ENCODE measurements at regions not wholly inside any gene's neighbourhood (a gene's known extent, or its start where the extent isn't known, plus 50 kb on each side); places are given as distances from the start of the nearest gene placed in this dataset.

DNA sequence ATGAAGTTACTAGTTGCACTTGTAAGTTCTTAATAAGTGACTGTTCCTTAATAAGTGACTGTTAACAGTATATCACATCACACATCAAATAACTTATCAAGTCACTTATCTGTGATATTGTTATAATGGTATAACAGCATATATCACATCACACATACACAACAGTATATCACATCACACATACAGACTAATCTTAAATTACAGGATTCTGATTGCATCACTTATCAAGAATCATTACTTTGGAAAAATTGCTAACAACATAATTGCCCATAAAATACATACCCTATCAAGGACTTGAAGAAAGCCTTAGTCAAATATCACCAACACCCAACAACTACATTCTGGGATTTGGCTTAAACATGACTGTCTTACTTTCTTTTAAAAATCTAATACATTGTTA is 813.5 kb downstream of the LTN1 start:
- no peak overlapping the region for H3K4me3 ChIP-seq (ENCODE audit: low read length)
- H3K36me3 ChIP-seq (ENCODE audit: control insufficient read depth, insufficient read depth, low read length): no peaks in the 10 kb centered on the region
- no peaks in the 10 kb centered on the region for H3K27me3 Mint-ChIP-seq (ENCODE audit: insufficient read depth)
- peaks cover 41% of the 10 kb centered on the region for H3K9me3 Mint-ChIP-seq
- H3K27ac ChIP-seq (ENCODE audit: low read depth, low read length): no peak overlapping the region
- no peak overlapping the region for H3K27ac Mint-ChIP-seq
- H3K4me3 Mint-ChIP-seq: no peak overlapping the region
- H3K27me3 ChIP-seq (ENCODE audit: control insufficient read depth, insufficient read depth, low read length, poor library complexity, severe bottlenecking): no peaks in the 10 kb centered on the region
- H3K4me1 ChIP-seq (ENCODE audit: control insufficient read depth, insufficient read depth, low read length): no peaks in the 10 kb centered on the region
- H3K9ac ChIP-seq (ENCODE audit: extremely low read depth, low read length, poor library complexity, severe bottlenecking): no peak overlapping the region
- TF ChIP-seq, protein P1, sequence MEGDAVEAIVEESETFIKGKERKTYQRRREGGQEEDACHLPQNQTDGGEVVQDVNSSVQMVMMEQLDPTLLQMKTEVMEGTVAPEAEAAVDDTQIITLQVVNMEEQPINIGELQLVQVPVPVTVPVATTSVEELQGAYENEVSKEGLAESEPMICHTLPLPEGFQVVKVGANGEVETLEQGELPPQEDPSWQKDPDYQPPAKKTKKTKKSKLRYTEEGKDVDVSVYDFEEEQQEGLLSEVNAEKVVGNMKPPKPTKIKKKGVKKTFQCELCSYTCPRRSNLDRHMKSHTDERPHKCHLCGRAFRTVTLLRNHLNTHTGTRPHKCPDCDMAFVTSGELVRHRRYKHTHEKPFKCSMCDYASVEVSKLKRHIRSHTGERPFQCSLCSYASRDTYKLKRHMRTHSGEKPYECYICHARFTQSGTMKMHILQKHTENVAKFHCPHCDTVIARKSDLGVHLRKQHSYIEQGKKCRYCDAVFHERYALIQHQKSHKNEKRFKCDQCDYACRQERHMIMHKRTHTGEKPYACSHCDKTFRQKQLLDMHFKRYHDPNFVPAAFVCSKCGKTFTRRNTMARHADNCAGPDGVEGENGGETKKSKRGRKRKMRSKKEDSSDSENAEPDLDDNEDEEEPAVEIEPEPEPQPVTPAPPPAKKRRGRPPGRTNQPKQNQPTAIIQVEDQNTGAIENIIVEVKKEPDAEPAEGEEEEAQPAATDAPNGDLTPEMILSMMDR (conservative IDR thresholded peaks at IDR 0.05): no peak
- peaks cover 22% of the 10 kb centered on the region for H3K9me3 ChIP-seq (ENCODE audit: control insufficient read depth, low read length)
- H3K36me3 Mint-ChIP-seq (ENCODE audit: low read depth): peaks cover 2% of the 10 kb centered on the region
- no peaks in the 10 kb centered on the region for H3K4me1 Mint-ChIP-seq
- DNase-seq: no peak

DNA sequence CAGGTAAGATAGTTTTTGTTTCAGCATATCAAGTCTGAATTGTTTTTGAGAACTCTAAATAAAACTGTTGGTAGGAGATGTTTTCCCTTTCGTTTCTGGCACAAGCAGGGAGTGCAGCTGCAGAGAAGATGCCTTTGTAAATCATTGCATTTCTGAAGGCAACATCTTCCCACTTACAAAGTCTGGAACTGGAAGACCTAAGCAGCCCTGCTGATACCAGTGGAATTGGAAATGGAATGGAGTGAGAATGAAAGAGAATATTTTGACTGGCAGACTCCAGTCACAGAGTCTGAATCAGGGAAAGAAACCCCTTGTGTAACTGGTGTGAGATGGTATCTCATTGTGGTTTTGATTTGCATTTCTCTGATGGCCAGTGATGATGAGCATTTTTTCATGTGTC is 815.6 kb downstream of the LTN1 start:
- WGBS, 2 experiments (ENCODE audit: insufficient coverage in 1 of 2, insufficient read length in 1 of 2): 82 to 88% methylated on average over 1 of the region's 1 CpG
- Histone ChIP-seq H3K27ac (ENCODE audit: low read depth, low read length) (no peak overlapping the region), H3K36me3 (ENCODE audit: control insufficient read depth, insufficient read depth, low read length) (no peaks in the 10 kb centered on the region), H3K9me3 (ENCODE audit: control insufficient read depth, low read length) (peaks cover 9% of the 10 kb centered on the region), H3K9ac (ENCODE audit: extremely low read depth, low read length, poor library complexity, severe bottlenecking) (no peak overlapping the region), H3K4me1 (ENCODE audit: control insufficient read depth, insufficient read depth, low read length) (peaks cover 3% of the 10 kb centered on the region), H3K4me3 (ENCODE audit: low read length) (no peak overlapping the region), H3K27me3 (ENCODE audit: control insufficient read depth, insufficient read depth, low read length, poor library complexity, severe bottlenecking) (no peaks in the 10 kb centered on the region)
- no peak for DNase-seq
- TF ChIP-seq, protein P1 (conservative IDR thresholded peaks at IDR 0.05): no peak
- Mint-ChIP-seq H3K4me1 (peaks cover 6% of the 10 kb centered on the region), H3K27ac (no peak overlapping the region), H3K4me3 (no peak overlapping the region), H3K36me3 (ENCODE audit: low read depth) (no peaks in the 10 kb centered on the region), H3K9me3 (peaks cover 27% of the 10 kb centered on the region), H3K27me3 (ENCODE audit: insufficient read depth) (no peaks in the 10 kb centered on the region)

- Mint-ChIP-seq H3K9me3 (peaks cover 14% of the 10 kb centered on the region), H3K27me3 (ENCODE audit: insufficient read depth) (no peaks in the 10 kb centered on the region), H3K27ac (no peak overlapping the region), H3K36me3 (ENCODE audit: low read depth) (no peaks in the 10 kb centered on the region), H3K4me1 (peaks cover 6% of the 10 kb centered on the region), H3K4me3 (no peak overlapping the region)
- TF ChIP-seq, protein P1 (conservative IDR thresholded peaks at IDR 0.05): no peak
- H3K4me1 ChIP-seq (ENCODE audit: control insufficient read depth, insufficient read depth, low read length): peaks cover 3% of the 10 kb centered on the region
- no peak overlapping the region for H3K27ac ChIP-seq (ENCODE audit: low read depth, low read length)
- no peak overlapping the region for H3K4me3 ChIP-seq (ENCODE audit: low read length)
- no peak overlapping the region for H3K9ac ChIP-seq (ENCODE audit: extremely low read depth, low read length, poor library complexity, severe bottlenecking)
- no peaks in the 10 kb centered on the region for H3K36me3 ChIP-seq (ENCODE audit: control insufficient read depth, insufficient read depth, low read length)
- H3K9me3 ChIP-seq (ENCODE audit: control insufficient read depth, low read length): no peaks in the 10 kb centered on the region
- H3K27me3 ChIP-seq (ENCODE audit: control insufficient read depth, insufficient read depth, low read length, poor library complexity, severe bottlenecking): no peaks in the 10 kb centered on the region
- no peak for DNase-seq
Observed at GRCh38 chr21:28174701-28175100, 818.0 kb downstream of the LTN1 start.

All from endodermal cell (in vitro differentiated cells).